ENCODE measurements at regions not wholly inside any gene's neighbourhood (a gene's known extent, or its start where the extent isn't known, plus 50 kb on each side); places are given as distances from the start of the nearest gene placed in this dataset.
"Not testable (repeated sequence)": the region's sequence is repeated elsewhere in the genome, so short reads cannot be mapped to it uniquely, and the experiment has no call there.

DNA sequence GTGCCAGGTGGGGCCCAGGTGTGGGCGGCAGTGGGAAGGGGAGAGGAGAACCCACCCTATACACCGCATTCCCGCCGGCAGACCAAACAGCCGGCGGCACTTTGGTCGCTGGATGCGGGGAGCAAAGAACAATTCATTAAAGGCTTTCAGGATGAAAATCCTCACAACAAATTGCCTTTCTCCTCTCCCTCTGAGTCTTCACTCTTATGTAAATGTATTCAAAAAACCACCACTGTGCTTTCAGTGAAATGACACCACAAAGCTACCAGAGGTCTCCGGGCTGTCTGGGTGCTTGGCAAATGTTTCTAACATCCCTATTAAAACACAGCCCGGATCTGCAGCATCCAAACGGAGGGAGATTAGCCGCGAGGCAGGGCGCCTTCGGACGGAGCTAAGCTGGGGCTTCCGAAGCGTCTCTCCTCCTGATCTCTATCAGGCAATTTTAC, 171.8 kb upstream of the TBL1X start:
- TF ChIP-seq, protein P1, sequence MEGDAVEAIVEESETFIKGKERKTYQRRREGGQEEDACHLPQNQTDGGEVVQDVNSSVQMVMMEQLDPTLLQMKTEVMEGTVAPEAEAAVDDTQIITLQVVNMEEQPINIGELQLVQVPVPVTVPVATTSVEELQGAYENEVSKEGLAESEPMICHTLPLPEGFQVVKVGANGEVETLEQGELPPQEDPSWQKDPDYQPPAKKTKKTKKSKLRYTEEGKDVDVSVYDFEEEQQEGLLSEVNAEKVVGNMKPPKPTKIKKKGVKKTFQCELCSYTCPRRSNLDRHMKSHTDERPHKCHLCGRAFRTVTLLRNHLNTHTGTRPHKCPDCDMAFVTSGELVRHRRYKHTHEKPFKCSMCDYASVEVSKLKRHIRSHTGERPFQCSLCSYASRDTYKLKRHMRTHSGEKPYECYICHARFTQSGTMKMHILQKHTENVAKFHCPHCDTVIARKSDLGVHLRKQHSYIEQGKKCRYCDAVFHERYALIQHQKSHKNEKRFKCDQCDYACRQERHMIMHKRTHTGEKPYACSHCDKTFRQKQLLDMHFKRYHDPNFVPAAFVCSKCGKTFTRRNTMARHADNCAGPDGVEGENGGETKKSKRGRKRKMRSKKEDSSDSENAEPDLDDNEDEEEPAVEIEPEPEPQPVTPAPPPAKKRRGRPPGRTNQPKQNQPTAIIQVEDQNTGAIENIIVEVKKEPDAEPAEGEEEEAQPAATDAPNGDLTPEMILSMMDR (IDR thresholded peaks at IDR 0.05): no peak
- TF ChIP-seq POLR2A (IDR thresholded peaks at IDR 0.05): no peak
- no peak for TF ChIP-seq EP300 (IDR thresholded peaks at IDR 0.05)
- WGBS, 2 donors: 29 to 35% methylated on average over 17 to 18 of the region's 18 CpGs
- no peak for DNase-seq (ENCODE audit: low spot score in 2 of 2)
- H3K4me1 ChIP-seq: no peaks in the 10 kb centered on the region
- no peak overlapping the region for H3K27ac ChIP-seq
- no peak overlapping the region for H3K4me3 ChIP-seq
- H3K36me3 ChIP-seq: no peaks in the 10 kb centered on the region
- peaks cover 0 to 25% of the 10 kb centered on the region in 2 donors for H3K27me3 ChIP-seq
- H3K9me3 ChIP-seq: no peaks in the 10 kb centered on the region

DNA sequence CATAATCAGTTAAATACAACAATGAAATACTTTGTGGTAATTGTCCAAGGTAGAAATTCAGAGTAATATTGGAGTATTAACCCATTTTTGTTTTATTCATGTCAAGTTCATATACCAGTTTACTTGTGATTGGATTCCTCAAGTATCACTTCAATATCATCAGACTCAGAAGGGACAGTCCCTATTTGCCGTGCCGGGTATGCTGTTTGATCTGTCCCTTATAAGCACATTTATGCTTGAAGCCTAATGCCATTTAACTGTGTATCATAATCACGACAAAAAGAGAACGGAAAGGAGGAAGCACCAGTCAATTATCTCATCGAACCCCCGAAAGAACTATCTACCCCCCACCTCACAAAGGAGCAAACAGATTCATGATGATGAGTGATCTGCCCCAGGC, 171.0 kb upstream of the TBL1X start:
- no peaks in the 10 kb centered on the region for H3K36me3 ChIP-seq
- no peak for DNase-seq (ENCODE audit: low spot score in 2 of 2)
- no peaks in the 10 kb centered on the region for H3K9me3 ChIP-seq
- no peaks in the 10 kb centered on the region for H3K4me1 ChIP-seq
- WGBS, 2 donors: 61 to 67% methylated on average over 6 of the region's 6 CpGs
- no peak overlapping the region for H3K27ac ChIP-seq
- H3K4me3 ChIP-seq: no peak overlapping the region
- TF ChIP-seq, protein P1 (IDR thresholded peaks at IDR 0.05): no peak
- TF ChIP-seq EP300 (IDR thresholded peaks at IDR 0.05) (no peak), POLR2A (IDR thresholded peaks at IDR 0.05) (no peak)
- H3K27me3 ChIP-seq: peaks cover 0 to 25% of the 10 kb centered on the region in 2 donors

DNA sequence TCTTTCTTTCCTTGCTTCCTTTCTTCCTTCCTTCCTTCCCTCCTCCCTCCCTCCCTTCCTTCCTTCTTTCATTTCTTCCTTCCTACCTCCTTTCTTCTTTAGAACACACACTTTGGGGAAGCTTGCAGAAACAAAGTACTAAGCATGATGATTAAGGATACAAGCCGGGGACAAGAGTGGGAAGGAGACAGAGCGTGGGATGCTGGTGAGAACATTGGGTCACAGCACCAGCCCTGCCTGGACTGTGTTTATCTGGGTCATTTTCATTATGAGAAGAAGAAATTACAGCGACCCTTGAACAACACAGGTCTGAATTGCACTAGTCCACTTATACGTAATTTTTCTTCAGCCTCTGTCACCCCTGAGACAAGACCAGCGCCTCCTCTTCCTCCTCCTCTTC, 169.3 kb upstream of the TBL1X start:
- no peak for TF ChIP-seq POLR2A (IDR thresholded peaks at IDR 0.05)
- H3K4me3 ChIP-seq: no peak overlapping the region
- H3K36me3 ChIP-seq: no peaks in the 10 kb centered on the region
- H3K9me3 ChIP-seq: no peaks in the 10 kb centered on the region
- no peak overlapping the region for H3K27ac ChIP-seq
- H3K4me1 ChIP-seq: no peaks in the 10 kb centered on the region
- H3K27me3 ChIP-seq: peaks cover 0 to 25% of the 10 kb centered on the region in 2 donors
- WGBS, 2 donors: 82 to 93% methylated on average over 5 of the region's 5 CpGs
- no peak for DNase-seq (ENCODE audit: low spot score in 2 of 2)

- Histone ChIP-seq H3K9me3 (no peaks in the 10 kb centered on the region), H3K4me1 (no peaks in the 10 kb centered on the region), H3K27ac (no peak overlapping the region), H3K36me3 (no peaks in the 10 kb centered on the region), H3K4me3 (no peak overlapping the region), H3K27me3 (peaks cover 0 to 1% of the 10 kb centered on the region in 2 donors)
- DNase-seq (ENCODE audit: low spot score in 2 of 2): no peak
- TF ChIP-seq EP300 (IDR thresholded peaks at IDR 0.05): no peak
- TF ChIP-seq, protein P1 (IDR thresholded peaks at IDR 0.05): no peak
- no peak for TF ChIP-seq POLR2A (IDR thresholded peaks at IDR 0.05)
- 21 to 27% methylated on average over 1 of the region's 1 CpG for WGBS, 2 donors
Measured at GRCh38 chrX:9298221-9298620, 166.6 kb upstream of the TBL1X start.

- H3K4me1 ChIP-seq; H3K9me3 ChIP-seq; H3K4me3 ChIP-seq; H3K27ac ChIP-seq; H3K27me3 ChIP-seq; DNase-seq (ENCODE audit: low spot score in 2 of 2); H3K36me3 ChIP-seq: not testable (repeated sequence)
- 66 to 70% methylated on average over 3 of the region's 3 CpGs for WGBS, 2 donors
Measured at GRCh38 chrX:9299681-9300080, 165.2 kb upstream of the TBL1X start.

DNA sequence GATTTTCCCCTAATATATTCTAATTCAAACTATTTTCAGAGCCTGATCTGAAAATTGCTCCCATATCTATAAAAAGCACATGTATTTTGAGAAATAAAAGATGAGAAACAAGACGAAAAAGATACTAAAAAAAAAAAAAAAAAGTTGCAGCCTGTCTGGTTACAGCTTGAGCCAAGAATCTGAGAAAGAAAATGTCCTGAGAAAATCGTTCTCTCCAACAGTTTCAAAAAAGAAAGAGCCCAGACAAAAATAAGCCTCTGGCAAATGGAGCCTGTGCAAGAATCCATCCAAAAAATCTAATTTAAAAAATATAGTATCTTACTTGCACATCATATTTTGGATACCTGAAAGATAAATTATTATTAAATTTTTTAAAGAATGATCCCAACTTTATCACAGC, 163.0 kb upstream of the TBL1X start:
- DNase-seq (ENCODE audit: low spot score in 2 of 2): no peak
- H3K9me3 ChIP-seq: no peaks in the 10 kb centered on the region
- H3K4me3 ChIP-seq: no peak overlapping the region
- no peaks in the 10 kb centered on the region for H3K27me3 ChIP-seq
- TF ChIP-seq EP300 (IDR thresholded peaks at IDR 0.05): no peak
- TF ChIP-seq, protein P1 (IDR thresholded peaks at IDR 0.05): no peak
- no peak for TF ChIP-seq POLR2A (IDR thresholded peaks at IDR 0.05)
- H3K4me1 ChIP-seq: no peaks in the 10 kb centered on the region
- no peaks in the 10 kb centered on the region for H3K36me3 ChIP-seq
- H3K27ac ChIP-seq: no peak overlapping the region
- WGBS, 2 donors: 21 to 31% methylated on average over 2 of the region's 2 CpGs
